Hepatocyte (in vitro differentiated cells): ENCODE measurements at regions not wholly inside any gene's neighbourhood (a gene's known extent, or its start where the extent isn't known, plus 50 kb on each side); places are given as distances from the start of the nearest gene placed in this dataset.

Experiments used
- DNase-seq: peaks from one replicate; pipeline ENCODE4 v3.0.0-alpha.2; 2016; ENCODE audit warnings: low spot score
- H2AFZ ChIP-seq: fragments of 200-600 bp; sonication (generic); 2 replicates; pipeline ENCODE4 v1.6.0; 2016; ENCODE audit warnings: antibody characterized with exemption, mild to moderate bottlenecking
- H3K27ac ChIP-seq: fragments of 200-600 bp; sonication (generic); 2 replicates; pipeline ENCODE4 v1.5.1; 2016; ENCODE audit warnings: mild to moderate bottlenecking
- H3K27me3 ChIP-seq: fragments of 200-600 bp; sonication (generic); 2 replicates; pipeline ENCODE4 v1.6.1; 2016
- H3K36me3 ChIP-seq: fragments of 200-600 bp; sonication (generic); replicated peaks from 2 replicates; pipeline ENCODE4 v1.5.1; 2016; ENCODE audit warnings: low read depth; ENCODE audit not compliant: insufficient read depth
- H3K4me1 ChIP-seq: fragments of 200-600 bp; sonication (generic); 2 replicates; pipeline ENCODE4 v1.5.1; 2016; ENCODE audit warnings: mild to moderate bottlenecking, moderate library complexity; ENCODE audit not compliant: insufficient read depth
- H3K4me2 ChIP-seq: fragments of 200-600 bp; sonication (generic); 2 replicates; pipeline ENCODE4 v1.6.0; 2016
- H3K4me3 ChIP-seq: fragments of 200-600 bp; sonication (generic); 2 replicates; pipeline ENCODE4 v1.5.1; 2016; ENCODE audit warnings: mild to moderate bottlenecking
- H3K79me2 ChIP-seq: fragments of 200-600 bp; sonication (generic); 2 replicates; pipeline ENCODE4 v1.6.0; 2017; ENCODE audit warnings: mild to moderate bottlenecking
- H3K9me2 ChIP-seq: fragments of 200-600 bp; sonication (generic); replicated peaks from 2 replicates; pipeline ENCODE4 v1.6.0; 2017; ENCODE audit warnings: mild to moderate bottlenecking; ENCODE audit not compliant: insufficient read depth
- H3K9me3 ChIP-seq: fragments of 200-600 bp; sonication (generic); 2 replicates; pipeline ENCODE4 v1.5.1; 2016; ENCODE audit warnings: low read depth, mild to moderate bottlenecking
- H4K20me1 ChIP-seq: fragments of 200-600 bp; sonication (generic); 2 replicates; pipeline ENCODE4 v1.6.0; 2016; ENCODE audit warnings: mild to moderate bottlenecking; ENCODE audit not compliant: insufficient read depth, poor library complexity, severe bottlenecking
- EZH2 ChIP-seq: fragments of 200-600 bp; sonication (generic); IDR thresholded peaks from 2 replicates; pipeline ENCODE4 v1.6.1; 2016; ENCODE audit warnings: antibody characterized with exemption, mild to moderate bottlenecking, borderline replicate concordance
- EZH2phosphoT487 ChIP-seq: fragments of 200-600 bp; sonication (generic); IDR thresholded peaks from one replicate; pipeline ENCODE4 v1.6.1; 2018; ENCODE audit warnings: antibody characterized with exemption, mild to moderate bottlenecking, low read depth, moderate library complexity; ENCODE audit not compliant: unreplicated experiment, severe bottlenecking
- WGBS: methylation state at CpG from one replicate; pipeline ENCODE4 v1.1.6; 2016; ENCODE audit warnings: low lambda C conversion rate; ENCODE audit errors: missing lambda C conversion rate; 5-methylcytosine and 5-hydroxymethylcytosine counted together
- TF ChIP-seq, protein P1 (sequence below): fragments of 200-600 bp; sonication (generic); IDR thresholded peaks from 2 replicates; pipeline ENCODE4 v1.5.1; 2016; ENCODE audit warnings: antibody characterized with exemption, mild to moderate bottlenecking; ENCODE audit not compliant: poor library complexity

DNA sequence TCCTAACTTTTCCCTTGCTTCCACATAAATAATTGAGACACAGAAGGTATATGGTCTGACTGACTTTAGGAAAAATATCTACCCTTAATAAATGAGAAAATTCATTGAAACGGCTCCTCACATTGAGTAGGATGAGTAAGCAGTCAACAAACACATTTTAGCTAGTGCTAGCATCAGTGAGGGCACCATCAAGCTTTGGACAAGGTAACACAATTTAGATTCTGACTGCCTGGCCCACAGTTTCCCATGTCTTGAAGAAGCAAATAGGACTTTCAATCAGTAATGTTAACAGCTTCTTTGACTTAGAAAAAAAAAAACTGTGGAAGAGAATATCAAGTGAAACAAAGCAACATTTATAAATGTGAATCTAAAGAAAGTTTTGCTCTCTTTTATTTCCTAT lies 70.1 kb upstream of the MBNL1 start:
- no peak overlapping the region for H2AFZ ChIP-seq
- H3K79me2 ChIP-seq, result no peaks in the 10 kb centered on the region
- no peaks in the 10 kb centered on the region for H3K9me2 ChIP-seq
- no peaks in the 10 kb centered on the region for H3K9me3 ChIP-seq
- no peak overlapping the region for H3K4me2 ChIP-seq
- H3K4me1 ChIP-seq, result peaks cover 18% of the 10 kb centered on the region
- H3K36me3 ChIP-seq, result no peaks in the 10 kb centered on the region
- TF ChIP-seq, protein P1, sequence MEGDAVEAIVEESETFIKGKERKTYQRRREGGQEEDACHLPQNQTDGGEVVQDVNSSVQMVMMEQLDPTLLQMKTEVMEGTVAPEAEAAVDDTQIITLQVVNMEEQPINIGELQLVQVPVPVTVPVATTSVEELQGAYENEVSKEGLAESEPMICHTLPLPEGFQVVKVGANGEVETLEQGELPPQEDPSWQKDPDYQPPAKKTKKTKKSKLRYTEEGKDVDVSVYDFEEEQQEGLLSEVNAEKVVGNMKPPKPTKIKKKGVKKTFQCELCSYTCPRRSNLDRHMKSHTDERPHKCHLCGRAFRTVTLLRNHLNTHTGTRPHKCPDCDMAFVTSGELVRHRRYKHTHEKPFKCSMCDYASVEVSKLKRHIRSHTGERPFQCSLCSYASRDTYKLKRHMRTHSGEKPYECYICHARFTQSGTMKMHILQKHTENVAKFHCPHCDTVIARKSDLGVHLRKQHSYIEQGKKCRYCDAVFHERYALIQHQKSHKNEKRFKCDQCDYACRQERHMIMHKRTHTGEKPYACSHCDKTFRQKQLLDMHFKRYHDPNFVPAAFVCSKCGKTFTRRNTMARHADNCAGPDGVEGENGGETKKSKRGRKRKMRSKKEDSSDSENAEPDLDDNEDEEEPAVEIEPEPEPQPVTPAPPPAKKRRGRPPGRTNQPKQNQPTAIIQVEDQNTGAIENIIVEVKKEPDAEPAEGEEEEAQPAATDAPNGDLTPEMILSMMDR, result no peak
- no peak for TF ChIP-seq EZH2
- no peak for TF ChIP-seq EZH2phosphoT487
- no peaks in the 10 kb centered on the region for H4K20me1 ChIP-seq
- no peak for DNase-seq
- H3K27me3 ChIP-seq, result no peaks in the 10 kb centered on the region
- no peak overlapping the region for H3K4me3 ChIP-seq
- WGBS, result 92% methylated on average over 1 of the region's 1 CpG
- H3K27ac ChIP-seq, result no peak overlapping the region

DNA sequence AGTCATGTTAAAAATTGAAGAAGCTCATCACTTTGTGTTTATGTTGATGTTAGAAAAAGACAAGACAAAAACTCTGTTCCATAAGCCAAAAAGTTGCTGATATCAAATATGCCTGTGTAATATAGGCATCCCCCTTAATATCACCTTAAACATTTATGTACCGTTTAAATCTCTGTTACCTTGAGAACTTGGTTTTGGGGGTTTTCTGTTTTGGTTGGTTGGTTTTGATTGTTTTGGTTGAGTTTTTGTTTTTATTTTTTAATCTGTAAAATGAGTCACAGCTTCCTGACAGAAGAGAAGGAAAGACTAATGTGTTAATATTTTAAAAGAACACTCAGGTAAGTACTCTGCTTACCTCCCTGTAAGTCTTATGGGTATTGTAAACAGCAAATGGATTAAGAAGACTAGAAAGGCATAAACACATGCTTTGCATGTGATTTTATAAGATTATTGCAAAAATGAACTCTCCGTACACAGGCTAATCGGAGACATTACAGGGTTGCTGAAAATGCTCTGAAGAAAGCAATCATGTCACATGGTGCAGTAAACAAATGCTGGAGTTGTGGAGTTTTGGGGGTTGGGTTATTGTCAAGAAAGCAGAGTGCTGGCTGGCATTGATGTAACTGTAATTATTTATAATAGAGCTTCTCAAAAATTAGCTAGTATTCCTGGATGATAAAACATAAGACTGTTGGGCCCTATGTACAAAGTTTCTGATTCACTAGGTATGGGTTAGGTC lies 69.5 kb upstream of the MBNL1 start:
- Histone ChIP-seq H3K36me3 (no peaks in the 10 kb centered on the region), H3K9me3 (no peaks in the 10 kb centered on the region), H2AFZ (no peak overlapping the region), H3K4me3 (no peak overlapping the region), H3K4me1 (peaks cover 22% of the 10 kb centered on the region), H3K27me3 (no peaks in the 10 kb centered on the region), H3K79me2 (no peaks in the 10 kb centered on the region), H4K20me1 (no peaks in the 10 kb centered on the region), H3K27ac (no peak overlapping the region), H3K9me2 (no peaks in the 10 kb centered on the region), H3K4me2 (no peak overlapping the region)
- WGBS, result 67% methylated on average over 3 of the region's 3 CpGs
- DNase-seq, result no peak
- TF ChIP-seq, protein P1, result no peak
- TF ChIP-seq EZH2 (no peak), EZH2phosphoT487 (no peak)

DNA sequence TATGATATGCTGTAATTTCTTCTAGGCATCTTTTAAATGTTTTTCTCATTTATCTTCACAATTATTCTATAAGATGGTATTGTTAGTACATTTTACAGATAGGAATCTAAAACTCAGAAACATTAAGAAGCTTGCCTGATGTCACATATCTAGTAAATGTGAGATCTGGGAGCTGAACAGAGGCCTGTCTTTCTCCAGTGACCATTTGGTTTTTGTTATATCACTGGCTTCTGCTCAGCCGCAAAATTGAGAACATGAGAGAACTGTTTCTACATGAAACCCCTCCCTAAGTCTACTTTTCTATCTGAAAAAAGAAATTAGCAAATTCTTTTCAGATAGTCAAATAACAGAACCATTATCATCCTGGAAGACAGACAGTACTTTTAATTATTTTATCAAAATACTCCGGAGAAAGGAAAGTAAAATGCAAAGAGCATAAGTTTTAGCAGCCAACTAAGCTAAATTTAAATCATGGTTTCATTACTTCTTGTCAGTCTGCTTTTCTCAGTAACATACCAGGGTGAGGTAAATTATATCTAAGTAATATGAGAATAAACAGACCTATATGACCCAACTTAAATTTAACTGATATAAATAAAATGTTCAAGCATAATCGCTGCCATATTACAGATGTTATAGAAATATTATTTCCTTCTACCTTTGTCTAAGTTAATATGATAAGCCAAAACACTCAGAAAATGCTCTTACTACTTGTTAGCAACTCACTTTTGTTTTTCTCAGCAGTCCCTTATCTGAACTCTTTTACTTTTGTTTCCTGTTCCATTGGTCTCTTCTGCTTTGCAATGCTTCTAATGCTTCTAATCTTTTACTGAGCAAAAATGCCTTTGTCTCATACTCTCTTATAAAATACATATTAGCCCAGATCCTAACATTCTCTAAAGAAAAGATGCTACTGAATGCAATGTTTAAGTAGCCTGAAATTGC lies 68.0 kb upstream of the MBNL1 start:
- H3K4me1 ChIP-seq, result peaks cover 22% of the 10 kb centered on the region
- no peaks in the 10 kb centered on the region for H3K79me2 ChIP-seq
- H3K4me2 ChIP-seq, result no peak overlapping the region
- H3K9me2 ChIP-seq, result no peaks in the 10 kb centered on the region
- no peak overlapping the region for H2AFZ ChIP-seq
- 78% methylated on average over 3 of the region's 3 CpGs for WGBS
- H3K27ac ChIP-seq, result no peak overlapping the region
- no peaks in the 10 kb centered on the region for H3K27me3 ChIP-seq
- no peak for DNase-seq
- H3K9me3 ChIP-seq, result no peaks in the 10 kb centered on the region
- no peak overlapping the region for H3K4me3 ChIP-seq
- no peaks in the 10 kb centered on the region for H3K36me3 ChIP-seq
- no peak for TF ChIP-seq EZH2phosphoT487
- TF ChIP-seq, protein P1, result no peak
- TF ChIP-seq EZH2, result no peak
- H4K20me1 ChIP-seq, result no peaks in the 10 kb centered on the region
